ENCODE measurements at regions not wholly inside any gene's neighbourhood (a gene's known extent, or its start where the extent isn't known, plus 50 kb on each side); places are given as distances from the start of the nearest gene placed in this dataset.

DNA sequence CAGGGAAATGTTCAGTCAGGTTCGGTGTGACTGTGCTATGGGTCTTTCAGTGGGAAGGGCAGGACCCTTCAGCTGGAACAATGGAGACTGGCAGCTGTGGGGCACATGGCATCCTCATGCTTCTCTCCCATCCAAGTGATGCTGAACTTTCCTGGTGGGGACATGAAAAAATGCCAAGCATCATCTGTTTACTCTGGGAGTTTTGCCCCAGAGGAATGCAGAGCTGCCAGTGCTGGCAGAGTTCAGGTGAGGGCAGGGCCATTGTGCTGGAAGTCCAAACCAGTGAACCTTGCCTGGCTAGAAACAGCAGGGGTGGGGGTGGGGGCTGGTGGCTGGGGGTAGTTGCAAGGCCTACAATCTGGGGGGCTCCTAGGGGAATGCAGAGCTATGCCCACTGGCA, 1320.6 kb downstream of the PCDH9 start:
- Histone ChIP-seq H3K36me3 (replicated peaks; ENCODE audit: low read depth, low read length) (peaks cover 4% of the 10 kb centered on the region), H3K9ac (ENCODE audit: low read length) (no peak overlapping the region), H3K4me2 (ENCODE audit: low read length) (no peak overlapping the region), H3K4me3 (ENCODE audit: low read length) (no peak overlapping the region), H3K4me1 (ENCODE audit: low read length) (peaks cover 7% of the 10 kb centered on the region; the same call in 1 of the 2 replicates), H2AFZ (ENCODE audit: low read depth, low read length) (no peak overlapping the region), H3K9me3 (ENCODE audit: insufficient read depth, low read length) (peaks cover 3% of the 10 kb centered on the region; the same call in 1 of the 2 replicates), H3K27me3 (ENCODE audit: low read depth, low read length) (no peaks in the 10 kb centered on the region), H4K20me1 (ENCODE audit: insufficient read depth, low read length) (no peaks in the 10 kb centered on the region), H3K27ac (ENCODE audit: low read length) (no peak overlapping the region), H3K79me2 (ENCODE audit: low read length) (no peaks in the 10 kb centered on the region)
- TF ChIP-seq, protein P1, sequence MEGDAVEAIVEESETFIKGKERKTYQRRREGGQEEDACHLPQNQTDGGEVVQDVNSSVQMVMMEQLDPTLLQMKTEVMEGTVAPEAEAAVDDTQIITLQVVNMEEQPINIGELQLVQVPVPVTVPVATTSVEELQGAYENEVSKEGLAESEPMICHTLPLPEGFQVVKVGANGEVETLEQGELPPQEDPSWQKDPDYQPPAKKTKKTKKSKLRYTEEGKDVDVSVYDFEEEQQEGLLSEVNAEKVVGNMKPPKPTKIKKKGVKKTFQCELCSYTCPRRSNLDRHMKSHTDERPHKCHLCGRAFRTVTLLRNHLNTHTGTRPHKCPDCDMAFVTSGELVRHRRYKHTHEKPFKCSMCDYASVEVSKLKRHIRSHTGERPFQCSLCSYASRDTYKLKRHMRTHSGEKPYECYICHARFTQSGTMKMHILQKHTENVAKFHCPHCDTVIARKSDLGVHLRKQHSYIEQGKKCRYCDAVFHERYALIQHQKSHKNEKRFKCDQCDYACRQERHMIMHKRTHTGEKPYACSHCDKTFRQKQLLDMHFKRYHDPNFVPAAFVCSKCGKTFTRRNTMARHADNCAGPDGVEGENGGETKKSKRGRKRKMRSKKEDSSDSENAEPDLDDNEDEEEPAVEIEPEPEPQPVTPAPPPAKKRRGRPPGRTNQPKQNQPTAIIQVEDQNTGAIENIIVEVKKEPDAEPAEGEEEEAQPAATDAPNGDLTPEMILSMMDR (IDR thresholded peaks at IDR 0.05; ENCODE audit: low read depth, low read length) = no peak
- no peak for TF ChIP-seq EZH2phosphoT487 (IDR thresholded peaks at IDR 0.05; ENCODE audit: low read depth)

DNA sequence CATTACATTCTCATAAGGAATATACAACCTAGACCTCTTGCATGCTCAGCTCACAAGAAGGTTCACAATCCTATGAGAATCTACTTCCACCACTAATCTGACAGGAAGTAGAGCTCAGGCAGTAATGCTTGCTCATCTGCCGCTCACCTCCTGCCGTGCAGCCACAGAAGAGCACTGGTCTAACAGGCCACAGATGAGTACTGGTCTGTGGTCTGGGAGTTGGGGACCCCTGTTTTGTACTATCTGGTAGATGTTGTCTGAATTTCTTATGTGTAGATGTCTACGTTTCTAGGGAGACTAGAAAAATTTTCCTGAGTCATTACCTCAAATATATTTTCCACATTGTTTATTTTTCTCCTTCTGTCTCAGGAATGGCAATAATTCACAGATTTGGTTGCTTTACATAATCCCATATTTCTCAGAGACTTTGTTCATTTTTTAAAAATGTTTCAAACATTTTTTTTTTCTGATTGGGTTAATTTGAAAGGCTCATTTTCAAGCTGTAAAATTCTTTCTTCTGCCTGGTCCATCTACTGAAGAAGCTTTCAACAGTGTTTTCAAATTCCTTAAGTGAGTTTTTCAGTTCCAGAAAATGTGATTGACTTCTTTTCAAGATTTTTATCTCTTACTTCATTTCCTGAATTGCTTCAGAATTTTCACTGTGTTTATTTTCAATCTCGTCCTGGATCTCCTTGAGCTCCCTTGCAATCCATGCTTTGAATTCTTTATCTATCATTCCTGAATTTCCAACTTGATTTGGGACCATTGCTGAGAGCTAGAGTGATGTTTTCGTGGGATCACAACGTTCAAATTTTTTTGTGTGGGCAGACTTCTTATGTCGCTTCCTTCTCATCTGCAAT, 1322.2 kb downstream of the PCDH9 start:
- Histone ChIP-seq H3K9me3 (ENCODE audit: insufficient read depth, low read length) (peaks cover 3% of the 10 kb centered on the region), H3K4me2 (ENCODE audit: low read length) (no peak overlapping the region), H3K4me3 (ENCODE audit: low read length) (no peak overlapping the region), H3K4me1 (ENCODE audit: low read length) (peaks cover 2% of the 10 kb centered on the region; the same call in 1 of the 2 replicates), H3K27ac (ENCODE audit: low read length) (no peak overlapping the region), H3K79me2 (ENCODE audit: low read length) (no peaks in the 10 kb centered on the region), H2AFZ (ENCODE audit: low read depth, low read length) (no peak overlapping the region), H3K36me3 (replicated peaks; ENCODE audit: low read depth, low read length) (peaks cover 4% of the 10 kb centered on the region), H3K27me3 (ENCODE audit: low read depth, low read length) (no peaks in the 10 kb centered on the region), H3K9ac (ENCODE audit: low read length) (no peak overlapping the region), H4K20me1 (ENCODE audit: insufficient read depth, low read length) (no peaks in the 10 kb centered on the region)
- TF ChIP-seq, protein P1 (IDR thresholded peaks at IDR 0.05; ENCODE audit: low read depth, low read length) = no peak

DNA sequence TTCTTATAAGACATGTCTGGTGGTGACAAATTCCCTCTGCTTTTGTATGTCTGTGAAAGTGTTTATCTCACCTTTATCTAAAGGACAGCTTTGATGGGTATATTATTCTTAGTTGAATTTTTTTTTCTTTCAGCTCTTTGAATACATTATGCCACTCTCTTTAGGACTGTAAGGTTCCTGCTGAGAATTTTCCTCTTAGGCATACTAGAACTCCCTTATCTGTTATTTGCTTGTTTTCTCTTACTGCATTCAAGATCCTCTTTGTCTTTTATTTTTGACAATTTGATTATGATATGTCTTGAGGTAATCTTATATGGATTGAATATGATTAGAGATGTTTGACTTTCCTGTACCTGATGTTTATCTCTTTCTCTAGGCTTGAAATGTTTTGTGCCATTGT, 1328.4 kb downstream of the PCDH9 start:
- Histone ChIP-seq H2AFZ (ENCODE audit: low read depth, low read length) (no peak overlapping the region), H3K9me3 (ENCODE audit: insufficient read depth, low read length) (peaks cover 3% of the 10 kb centered on the region; the same call in 1 of the 2 replicates), H3K9ac (ENCODE audit: low read length) (no peak overlapping the region), H3K4me1 (ENCODE audit: low read length) (no peaks in the 10 kb centered on the region), H3K36me3 (replicated peaks; ENCODE audit: low read depth, low read length) (no peaks in the 10 kb centered on the region), H3K4me3 (ENCODE audit: low read length) (no peak overlapping the region), H3K27ac (ENCODE audit: low read length) (no peak overlapping the region), H3K27me3 (ENCODE audit: low read depth, low read length) (no peaks in the 10 kb centered on the region), H3K4me2 (ENCODE audit: low read length) (no peak overlapping the region), H3K79me2 (ENCODE audit: low read length) (no peaks in the 10 kb centered on the region), H4K20me1 (ENCODE audit: insufficient read depth, low read length) (no peaks in the 10 kb centered on the region)
- TF ChIP-seq, protein P1 (IDR thresholded peaks at IDR 0.05; ENCODE audit: low read depth, low read length) = no peak
- no peak for TF ChIP-seq EZH2phosphoT487 (IDR thresholded peaks at IDR 0.05; ENCODE audit: low read depth)

DNA sequence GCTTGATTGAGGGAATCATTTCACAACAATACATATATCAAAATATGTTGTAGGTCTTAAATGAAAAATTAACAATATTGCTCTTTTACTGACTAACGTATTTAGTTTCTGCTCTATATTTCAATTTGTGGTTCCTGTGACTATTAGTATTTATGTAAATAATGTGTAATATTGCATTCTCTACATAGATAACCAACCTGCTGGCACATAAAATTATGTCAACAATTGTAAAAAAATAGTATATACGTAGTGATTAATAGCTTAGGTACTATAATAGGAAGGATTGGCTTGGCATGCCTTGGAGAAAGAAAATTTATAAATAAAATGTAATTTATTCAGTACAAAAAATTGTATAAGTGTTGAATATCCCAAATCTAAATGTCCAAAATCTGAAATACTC, 1336.1 kb downstream of the PCDH9 start:
- Histone ChIP-seq H3K4me1 (ENCODE audit: low read length) (no peaks in the 10 kb centered on the region), H3K4me3 (ENCODE audit: low read length) (no peak overlapping the region), H3K27me3 (ENCODE audit: low read depth, low read length) (no peaks in the 10 kb centered on the region), H3K27ac (ENCODE audit: low read length) (no peak overlapping the region), H3K36me3 (replicated peaks; ENCODE audit: low read depth, low read length) (no peaks in the 10 kb centered on the region), H3K9ac (ENCODE audit: low read length) (no peak overlapping the region), H2AFZ (ENCODE audit: low read depth, low read length) (no peak overlapping the region), H3K9me3 (ENCODE audit: insufficient read depth, low read length) (no peaks in the 10 kb centered on the region), H4K20me1 (ENCODE audit: insufficient read depth, low read length) (no peaks in the 10 kb centered on the region), H3K79me2 (ENCODE audit: low read length) (no peaks in the 10 kb centered on the region), H3K4me2 (ENCODE audit: low read length) (no peak overlapping the region)
- TF ChIP-seq EZH2phosphoT487 (IDR thresholded peaks at IDR 0.05; ENCODE audit: low read depth) = no peak
- TF ChIP-seq, protein P1 (IDR thresholded peaks at IDR 0.05; ENCODE audit: low read depth, low read length) = no peak
